PC-3 (cell line): ENCODE measurements at regions not wholly inside any gene's neighbourhood (a gene's known extent, or its start where the extent isn't known, plus 50 kb on each side); places are given as distances from the start of the nearest gene placed in this dataset.
"Not testable (repeated sequence)": the region's sequence is repeated elsewhere in the genome, so short reads cannot be mapped to it uniquely, and the experiment has no call there.

ENCODE experiments used
- EZH2 ChIP-seq: fragments of 300-600 bp; sonication (generic); IDR thresholded peaks from one replicate; pipeline ENCODE4 v1.6.1; 2017; ENCODE audit warnings: antibody characterized with exemption, mild to moderate bottlenecking, low read length; ENCODE audit not compliant: unreplicated experiment
- TF ChIP-seq, protein P1 (sequence below): fragments of 300-600 bp; sonication (generic); conservative IDR thresholded peaks from 2 replicates; pipeline ENCODE4 v1.5.1; 2017; ENCODE audit warnings: antibody characterized with exemption, low read depth, mild to moderate bottlenecking, low read length

DNA sequence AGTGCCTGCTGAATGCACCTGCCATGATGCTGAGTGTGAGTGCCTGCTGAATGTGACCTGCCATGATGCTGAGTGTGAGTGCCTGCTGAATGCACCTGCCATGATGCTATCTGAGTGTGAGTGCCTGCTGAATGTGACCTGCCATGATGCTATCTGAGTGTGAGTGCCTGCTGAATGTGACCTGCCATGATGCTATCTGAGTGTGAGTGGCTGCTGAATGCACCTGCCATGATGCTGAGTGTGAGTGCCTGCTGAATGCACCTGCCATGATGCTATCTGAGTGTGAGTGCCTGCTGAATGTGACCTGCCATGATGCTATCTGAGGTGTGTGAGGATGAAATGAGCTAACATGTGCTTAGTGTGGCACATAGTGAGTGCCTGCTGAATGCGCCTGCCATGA lies 98.7 kb upstream of the SULF2 start:
- TF ChIP-seq, protein P1, sequence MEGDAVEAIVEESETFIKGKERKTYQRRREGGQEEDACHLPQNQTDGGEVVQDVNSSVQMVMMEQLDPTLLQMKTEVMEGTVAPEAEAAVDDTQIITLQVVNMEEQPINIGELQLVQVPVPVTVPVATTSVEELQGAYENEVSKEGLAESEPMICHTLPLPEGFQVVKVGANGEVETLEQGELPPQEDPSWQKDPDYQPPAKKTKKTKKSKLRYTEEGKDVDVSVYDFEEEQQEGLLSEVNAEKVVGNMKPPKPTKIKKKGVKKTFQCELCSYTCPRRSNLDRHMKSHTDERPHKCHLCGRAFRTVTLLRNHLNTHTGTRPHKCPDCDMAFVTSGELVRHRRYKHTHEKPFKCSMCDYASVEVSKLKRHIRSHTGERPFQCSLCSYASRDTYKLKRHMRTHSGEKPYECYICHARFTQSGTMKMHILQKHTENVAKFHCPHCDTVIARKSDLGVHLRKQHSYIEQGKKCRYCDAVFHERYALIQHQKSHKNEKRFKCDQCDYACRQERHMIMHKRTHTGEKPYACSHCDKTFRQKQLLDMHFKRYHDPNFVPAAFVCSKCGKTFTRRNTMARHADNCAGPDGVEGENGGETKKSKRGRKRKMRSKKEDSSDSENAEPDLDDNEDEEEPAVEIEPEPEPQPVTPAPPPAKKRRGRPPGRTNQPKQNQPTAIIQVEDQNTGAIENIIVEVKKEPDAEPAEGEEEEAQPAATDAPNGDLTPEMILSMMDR: not testable (repeated sequence)
- TF ChIP-seq EZH2: not testable (repeated sequence)
